PFSK-1 (cell line): ENCODE measurements at regions not wholly inside any gene's neighbourhood (a gene's known extent, or its start where the extent isn't known, plus 50 kb on each side); places are given as distances from the start of the nearest gene placed in this dataset.

Source experiments
- FOXP2 ChIP-seq: optimal IDR thresholded peaks from 2 replicates; pipeline ENCODE3; 2011; ENCODE audit warnings: borderline replicate concordance, control low read depth, inconsistent platforms; ENCODE audit not compliant: insufficient read depth; ENCODE audit errors: extremely low read length, extremely low read depth
- POLR2AphosphoS5 ChIP-seq: IDR thresholded peaks from 2 replicates; pipeline ENCODE4 v1.6.1; 2012; ENCODE audit warnings: low read depth, mild to moderate bottlenecking, control low read depth, low read length, moderate library complexity
- SIN3A ChIP-seq: IDR thresholded peaks from 2 replicates; pipeline ENCODE4 v1.6.1; 2012; ENCODE audit warnings: mild to moderate bottlenecking, low read length, moderate library complexity, borderline replicate concordance; ENCODE audit not compliant: insufficient read depth
- TAF1 ChIP-seq: IDR thresholded peaks from 2 replicates; pipeline ENCODE4 v1.6.1; 2012; ENCODE audit warnings: low read length, control low read depth, borderline replicate concordance; ENCODE audit not compliant: insufficient read depth
- TF ChIP-seq, protein P1 (sequence below), 2 experiments: IDR thresholded peaks; 2 replicates each; pipeline versions ENCODE4 v1.6.1 to v1.8.0; 2011 to 2012; ENCODE audit warnings: low read depth in 2 of 2, low read length in 2 of 2, control low read depth in 1 of 2, inconsistent platforms in 1 of 2, mild to moderate bottlenecking in 1 of 2, moderate library complexity in 1 of 2; ENCODE audit not compliant: insufficient read depth in 1 of 2

DNA sequence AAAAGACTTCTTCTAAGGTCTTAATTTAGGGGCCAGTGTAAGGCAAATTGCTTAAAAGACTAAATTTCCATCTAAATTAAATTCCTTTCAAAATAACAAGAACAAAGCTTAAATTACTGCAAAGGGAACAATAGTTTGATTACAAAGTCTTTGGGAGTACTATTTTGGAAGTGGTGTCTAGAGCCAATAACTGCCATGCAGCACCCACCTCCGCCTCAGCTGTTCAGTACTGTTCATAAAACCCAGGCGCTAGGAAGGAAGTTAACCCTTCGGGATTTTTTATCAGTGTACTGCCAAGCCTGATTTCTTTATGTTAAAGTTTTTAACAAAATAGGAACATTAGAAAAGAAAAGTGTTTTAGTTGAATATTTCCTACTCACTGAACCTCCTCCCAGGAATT lies 210.1 kb downstream of the LIG4 start:
- no peak for TF ChIP-seq FOXP2

DNA sequence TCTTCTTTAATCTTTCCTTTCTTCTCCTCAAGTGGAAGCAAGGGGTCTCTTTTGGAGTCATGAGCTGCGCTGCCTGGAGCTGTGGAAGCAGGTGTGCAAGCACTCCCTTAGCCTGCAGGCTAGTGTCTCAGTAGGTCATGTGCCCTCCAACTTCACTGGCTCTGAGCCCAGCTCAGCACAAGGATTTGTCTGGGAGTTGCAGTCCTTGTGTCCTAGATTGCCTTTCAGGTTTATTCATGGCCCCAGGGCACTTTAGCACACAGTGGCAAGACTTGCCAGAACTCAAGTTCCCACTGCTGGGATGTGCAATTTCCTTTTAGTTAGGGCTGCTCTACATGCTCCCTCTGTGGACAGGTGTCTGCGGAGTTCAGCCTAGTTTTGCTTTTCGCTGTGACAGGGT lies 211.7 kb downstream of the LIG4 start:
- no peak for TF ChIP-seq TAF1
- no peak for TF ChIP-seq POLR2AphosphoS5
- no peak for TF ChIP-seq FOXP2
- no peak for TF ChIP-seq SIN3A
- TF ChIP-seq, protein P1, sequence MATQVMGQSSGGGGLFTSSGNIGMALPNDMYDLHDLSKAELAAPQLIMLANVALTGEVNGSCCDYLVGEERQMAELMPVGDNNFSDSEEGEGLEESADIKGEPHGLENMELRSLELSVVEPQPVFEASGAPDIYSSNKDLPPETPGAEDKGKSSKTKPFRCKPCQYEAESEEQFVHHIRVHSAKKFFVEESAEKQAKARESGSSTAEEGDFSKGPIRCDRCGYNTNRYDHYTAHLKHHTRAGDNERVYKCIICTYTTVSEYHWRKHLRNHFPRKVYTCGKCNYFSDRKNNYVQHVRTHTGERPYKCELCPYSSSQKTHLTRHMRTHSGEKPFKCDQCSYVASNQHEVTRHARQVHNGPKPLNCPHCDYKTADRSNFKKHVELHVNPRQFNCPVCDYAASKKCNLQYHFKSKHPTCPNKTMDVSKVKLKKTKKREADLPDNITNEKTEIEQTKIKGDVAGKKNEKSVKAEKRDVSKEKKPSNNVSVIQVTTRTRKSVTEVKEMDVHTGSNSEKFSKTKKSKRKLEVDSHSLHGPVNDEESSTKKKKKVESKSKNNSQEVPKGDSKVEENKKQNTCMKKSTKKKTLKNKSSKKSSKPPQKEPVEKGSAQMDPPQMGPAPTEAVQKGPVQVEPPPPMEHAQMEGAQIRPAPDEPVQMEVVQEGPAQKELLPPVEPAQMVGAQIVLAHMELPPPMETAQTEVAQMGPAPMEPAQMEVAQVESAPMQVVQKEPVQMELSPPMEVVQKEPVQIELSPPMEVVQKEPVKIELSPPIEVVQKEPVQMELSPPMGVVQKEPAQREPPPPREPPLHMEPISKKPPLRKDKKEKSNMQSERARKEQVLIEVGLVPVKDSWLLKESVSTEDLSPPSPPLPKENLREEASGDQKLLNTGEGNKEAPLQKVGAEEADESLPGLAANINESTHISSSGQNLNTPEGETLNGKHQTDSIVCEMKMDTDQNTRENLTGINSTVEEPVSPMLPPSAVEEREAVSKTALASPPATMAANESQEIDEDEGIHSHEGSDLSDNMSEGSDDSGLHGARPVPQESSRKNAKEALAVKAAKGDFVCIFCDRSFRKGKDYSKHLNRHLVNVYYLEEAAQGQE (IDR thresholded peaks at IDR 0.05; ENCODE audit: insufficient read depth in 1 of 2, low read depth in 2 of 2, low read length in 2 of 2): no peak

DNA sequence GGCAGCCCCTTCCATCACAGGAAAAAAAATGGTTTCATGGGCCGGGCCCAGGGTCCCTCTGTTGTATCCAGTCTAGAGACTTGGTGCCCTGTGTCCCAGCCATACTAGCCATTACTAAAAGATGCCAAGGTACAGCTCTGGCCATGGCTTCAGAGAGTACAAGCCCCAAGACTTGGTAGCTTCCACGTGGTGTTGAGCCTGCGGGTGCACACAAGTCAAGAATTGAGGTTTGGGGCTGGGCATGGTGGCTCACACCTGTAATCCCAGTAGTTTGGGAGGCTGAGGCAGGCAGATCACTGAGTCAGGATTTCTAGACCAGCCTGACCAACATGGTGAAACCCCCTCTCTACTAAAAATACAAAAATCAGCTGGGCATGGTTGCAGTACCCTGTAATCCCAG lies 214.3 kb downstream of the LIG4 start:
- TF ChIP-seq TAF1 (no peak), SIN3A (no peak), FOXP2 (no peak), POLR2AphosphoS5 (no peak)
- TF ChIP-seq, protein P1 (IDR thresholded peaks at IDR 0.05; ENCODE audit: insufficient read depth in 1 of 2, low read depth in 2 of 2, low read length in 2 of 2): no peak

DNA sequence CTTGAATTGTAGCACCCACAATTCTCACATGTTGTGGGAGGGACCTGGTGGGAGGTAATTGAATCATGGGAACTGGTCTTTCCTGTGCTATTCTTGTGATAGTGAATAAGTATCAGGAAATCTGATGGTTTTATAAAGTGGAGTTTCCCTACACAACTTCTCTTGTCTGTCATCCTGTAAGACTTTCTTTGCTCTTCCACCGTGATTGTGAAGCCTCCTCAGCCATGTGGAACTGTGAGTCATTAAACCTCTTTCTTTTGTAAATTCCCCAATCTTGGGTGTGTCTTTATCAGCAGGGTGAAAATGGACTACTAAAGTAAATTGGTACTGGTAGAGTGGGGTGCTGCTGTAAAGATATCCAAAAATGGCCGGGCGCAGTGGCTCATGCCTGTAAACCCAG lies 215.6 kb downstream of the LIG4 start:
- TF ChIP-seq SIN3A: no peak
- no peak for TF ChIP-seq FOXP2
- no peak for TF ChIP-seq POLR2AphosphoS5
- TF ChIP-seq, protein P1 (IDR thresholded peaks at IDR 0.05; ENCODE audit: insufficient read depth in 1 of 2, low read depth in 2 of 2, low read length in 2 of 2): no peak
- no peak for TF ChIP-seq TAF1

DNA sequence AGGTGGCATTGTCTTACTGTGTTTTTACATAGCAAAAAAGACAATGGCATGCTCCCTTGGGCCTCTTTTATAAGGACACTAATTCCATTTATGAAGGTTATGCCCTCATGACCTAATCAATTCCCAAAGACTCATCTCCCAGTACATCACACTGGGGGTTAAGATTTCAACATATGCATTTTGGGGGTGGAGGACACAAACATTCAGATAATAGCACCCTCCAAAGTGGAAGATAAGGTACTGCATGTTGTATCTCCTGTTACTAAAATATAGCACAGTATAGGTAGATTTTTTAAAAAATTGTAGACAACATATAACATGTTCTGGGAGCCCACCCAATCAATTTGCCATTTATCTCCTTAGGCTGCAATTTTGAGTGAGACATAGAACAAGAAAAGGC lies 221.2 kb downstream of the LIG4 start:
- TF ChIP-seq SIN3A: no peak
- TF ChIP-seq TAF1: no peak
- TF ChIP-seq POLR2AphosphoS5: no peak

DNA sequence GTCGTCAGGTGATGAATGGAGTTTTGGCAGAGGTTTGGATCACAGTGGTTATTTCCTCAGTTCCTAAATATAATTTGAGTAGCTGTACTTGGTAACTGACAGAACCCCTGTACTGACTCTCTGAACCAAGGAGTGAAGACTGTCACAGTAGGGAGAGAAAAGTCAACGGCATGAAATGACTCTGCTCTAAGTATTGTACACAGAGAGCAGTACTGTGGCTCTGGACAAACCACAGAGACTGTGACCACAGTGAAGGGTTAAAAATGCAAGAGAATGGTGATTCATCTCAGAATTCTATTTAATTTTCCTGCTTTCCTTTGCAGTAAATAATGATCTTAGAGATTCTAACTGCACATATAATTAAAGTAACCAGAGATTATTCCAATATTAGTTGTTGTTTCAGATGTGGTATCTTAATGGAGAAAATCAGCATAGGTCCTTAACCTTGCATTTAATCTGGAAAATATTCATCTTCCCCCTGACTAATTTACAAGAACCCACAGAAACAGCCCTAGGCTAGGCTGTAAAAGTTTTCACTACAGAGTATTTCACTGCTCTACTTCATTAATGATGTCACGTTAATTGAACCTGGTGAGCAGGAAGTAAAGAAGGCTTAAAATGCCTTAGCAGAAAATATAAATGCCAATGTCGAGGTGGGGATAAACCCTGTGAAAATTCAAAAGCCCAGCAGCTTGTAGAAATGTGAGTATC lies 221.9 kb downstream of the LIG4 start:
- no peak for TF ChIP-seq SIN3A
- TF ChIP-seq, protein P1 (IDR thresholded peaks at IDR 0.05; ENCODE audit: insufficient read depth in 1 of 2, low read depth in 2 of 2, low read length in 2 of 2): no peak
- no peak for TF ChIP-seq FOXP2
- TF ChIP-seq TAF1: no peak
- TF ChIP-seq POLR2AphosphoS5: no peak
